Calu3 (cell line): ENCODE measurements at regions not wholly inside any gene's neighbourhood (a gene's known extent, or its start where the extent isn't known, plus 50 kb on each side); places are given as distances from the start of the nearest gene placed in this dataset.

ENCODE experiments used
- BruUV-seq: library from RNA; stranded (reverse); fragments of 400-500 nt; replicated peaks from 2 replicates; lab custom pipeline; 2021; lab: Mats Ljungman, UMichigan
- CTCF ChIA-PET: fragments of 300-600 bp; sonication (Branson Sonifier 250); formaldehyde crosslinking; loops from one replicate; lab custom pipeline; 2022; ENCODE audit warnings: antibody characterized with exemption; lab: Charles Lee
- DNase-seq: peaks from one replicate; pipeline ENCODE4 v3.0.0; 2022
- H3K27ac Mint-ChIP-seq: one replicate; pipeline ENCODE4 v1.8.0; 2022; ENCODE audit warnings: mixed read lengths; ENCODE audit not compliant: unreplicated experiment
- H3K27me3 Mint-ChIP-seq: one replicate; pipeline ENCODE4 v1.8.0; 2022; ENCODE audit warnings: mixed read lengths; ENCODE audit not compliant: unreplicated experiment
- H3K36me3 Mint-ChIP-seq: one replicate; pipeline ENCODE4 v1.8.0; 2022; ENCODE audit warnings: mild to moderate bottlenecking, moderate library complexity, mixed read lengths; ENCODE audit not compliant: insufficient read depth, unreplicated experiment
- H3K4me1 Mint-ChIP-seq: one replicate; pipeline ENCODE4 v1.8.0; 2022; ENCODE audit warnings: mild to moderate bottlenecking, low read depth, mixed read lengths; ENCODE audit not compliant: unreplicated experiment
- H3K4me3 Mint-ChIP-seq: one replicate; pipeline ENCODE4 v1.8.0; 2022; ENCODE audit warnings: mild to moderate bottlenecking, low read depth, moderate library complexity, mixed read lengths; ENCODE audit not compliant: unreplicated experiment
- H3K9me3 Mint-ChIP-seq: one replicate; pipeline ENCODE4 v1.8.0; 2022; ENCODE audit warnings: low read depth, mixed read lengths; ENCODE audit not compliant: unreplicated experiment
- CTCF ChIP-seq: fragments of 200-600 bp; IDR thresholded peaks from one replicate; pipeline ENCODE4 v1.8.0; 2022; ENCODE audit warnings: antibody characterized with exemption; ENCODE audit not compliant: unreplicated experiment
- intact Hi-C: fragments of 100-400 bp; cut with micrococcal nuclease; formaldehyde crosslinking; loops from one replicate; pipeline ENCODE4 v1.10.0; 2022; ENCODE audit not compliant: unreplicated experiment

GRCh38 chr6:25046942-25047341, 111.2 kb upstream of the RIPOR2 start:
- H3K9me3 Mint-ChIP-seq, result no peaks in the 10 kb centered on the region
- CTCF ChIA-PET, result interaction anchor here (0.7 to 1.4 kb wide), 4 partner anchors 14 to 173 kb away, joined by 3 to 4 read pairs (median 4); no protein-coding TSS in a partner anchor
- no peak for DNase-seq
- no peaks in the 10 kb centered on the region for H3K36me3 Mint-ChIP-seq
- H3K27ac Mint-ChIP-seq, result no peak overlapping the region
- peaks cover 9% of the 10 kb centered on the region for H3K27me3 Mint-ChIP-seq
- H3K4me1 Mint-ChIP-seq, result peaks cover 4% of the 10 kb centered on the region
- no TSS peak for BruUV-seq
- H3K4me3 Mint-ChIP-seq, result no peak overlapping the region
- no peak for TF ChIP-seq CTCF
- intact Hi-C loops, result no loop called here

GRCh38 chr6:25050356-25050755, 114.6 kb upstream of the RIPOR2 start:
- DNase-seq, result no peak
- intact Hi-C loops, result no loop called here
- H3K27me3 Mint-ChIP-seq, result peaks cover 9% of the 10 kb centered on the region
- BruUV-seq, result no TSS peak
- no peaks in the 10 kb centered on the region for H3K9me3 Mint-ChIP-seq
- CTCF ChIA-PET, result no interaction called here
- H3K27ac Mint-ChIP-seq, result no peak overlapping the region
- no peak for TF ChIP-seq CTCF
- peaks cover 12% of the 10 kb centered on the region for H3K4me1 Mint-ChIP-seq
- H3K36me3 Mint-ChIP-seq, result no peaks in the 10 kb centered on the region
- H3K4me3 Mint-ChIP-seq, result no peak overlapping the region

- H3K36me3 Mint-ChIP-seq, result no peaks in the 10 kb centered on the region
- peaks cover 12% of the 10 kb centered on the region for H3K4me1 Mint-ChIP-seq
- CTCF ChIA-PET, result no interaction called here
- DNase-seq, result no peak
- no peak for TF ChIP-seq CTCF
- no peak overlapping the region for H3K27ac Mint-ChIP-seq
- peaks cover 9% of the 10 kb centered on the region for H3K27me3 Mint-ChIP-seq
- H3K4me3 Mint-ChIP-seq, result no peak overlapping the region
- intact Hi-C loops, result no loop called here
- peaks cover 3% of the 10 kb centered on the region for H3K9me3 Mint-ChIP-seq
- no TSS peak for BruUV-seq
Observed at GRCh38 chr6:25051083-25051482, 115.3 kb upstream of the RIPOR2 start.

- no peak overlapping the region for H3K27ac Mint-ChIP-seq
- peaks cover 3% of the 10 kb centered on the region for H3K9me3 Mint-ChIP-seq
- H3K36me3 Mint-ChIP-seq, result no peaks in the 10 kb centered on the region
- peaks cover under 1% of the 10 kb centered on the region for H3K27me3 Mint-ChIP-seq
- no TSS peak for BruUV-seq
- H3K4me3 Mint-ChIP-seq, result no peak overlapping the region
- CTCF ChIA-PET, result interaction anchor here (1.1 to 1.3 kb wide), 2 partner anchors 9 to 18 kb away, joined by 3 read pairs; no protein-coding TSS in a partner anchor
- no peak for TF ChIP-seq CTCF
- intact Hi-C loops, result loop anchor here (2.0 kb wide), 1 partner anchor 69 kb away; no protein-coding TSS in a partner anchor
- peaks cover 12% of the 10 kb centered on the region for H3K4me1 Mint-ChIP-seq
- peak; percentile 62 for DNase-seq
Observed at GRCh38 chr6:25052181-25052580, 116.4 kb upstream of the RIPOR2 start.
